ENCODE measurements at regions not wholly inside any gene's neighbourhood (a gene's known extent, or its start where the extent isn't known, plus 50 kb on each side); places are given as distances from the start of the nearest gene placed in this dataset.

DNA sequence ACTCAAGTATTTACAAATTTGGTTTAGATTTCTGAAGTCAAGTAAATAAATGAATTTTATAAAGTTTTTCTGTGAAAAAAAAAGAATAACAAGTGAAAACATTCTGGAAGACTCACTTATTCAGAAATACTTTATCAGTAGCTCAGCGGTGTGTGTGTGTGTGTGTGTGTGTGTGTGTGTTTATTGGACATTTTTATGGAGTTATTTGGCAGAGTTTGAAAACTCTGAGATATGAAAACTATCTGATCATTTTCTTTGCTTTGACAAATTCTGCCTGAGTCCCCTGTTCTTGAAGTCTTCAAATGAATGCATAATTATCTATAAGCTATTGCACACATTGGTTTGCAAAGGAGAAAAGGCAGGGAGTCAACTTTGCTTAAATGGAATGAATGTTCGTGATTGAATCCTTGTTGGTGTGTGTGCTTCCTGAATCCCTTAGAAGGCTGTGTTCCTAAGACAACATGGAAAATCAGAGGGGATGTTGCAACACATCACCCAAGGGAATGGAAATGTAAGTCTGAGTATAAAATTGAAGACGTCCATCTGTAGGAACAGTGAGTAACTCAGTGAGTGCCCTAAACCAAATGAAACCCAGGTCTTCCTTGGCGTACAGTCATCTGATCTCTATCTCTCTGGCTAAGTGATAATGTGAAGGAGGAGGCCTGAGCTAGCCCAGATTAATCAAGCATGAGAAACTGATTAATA lies 160.9 kb downstream of the REEP3 start:
- TF ChIP-seq, protein P1, sequence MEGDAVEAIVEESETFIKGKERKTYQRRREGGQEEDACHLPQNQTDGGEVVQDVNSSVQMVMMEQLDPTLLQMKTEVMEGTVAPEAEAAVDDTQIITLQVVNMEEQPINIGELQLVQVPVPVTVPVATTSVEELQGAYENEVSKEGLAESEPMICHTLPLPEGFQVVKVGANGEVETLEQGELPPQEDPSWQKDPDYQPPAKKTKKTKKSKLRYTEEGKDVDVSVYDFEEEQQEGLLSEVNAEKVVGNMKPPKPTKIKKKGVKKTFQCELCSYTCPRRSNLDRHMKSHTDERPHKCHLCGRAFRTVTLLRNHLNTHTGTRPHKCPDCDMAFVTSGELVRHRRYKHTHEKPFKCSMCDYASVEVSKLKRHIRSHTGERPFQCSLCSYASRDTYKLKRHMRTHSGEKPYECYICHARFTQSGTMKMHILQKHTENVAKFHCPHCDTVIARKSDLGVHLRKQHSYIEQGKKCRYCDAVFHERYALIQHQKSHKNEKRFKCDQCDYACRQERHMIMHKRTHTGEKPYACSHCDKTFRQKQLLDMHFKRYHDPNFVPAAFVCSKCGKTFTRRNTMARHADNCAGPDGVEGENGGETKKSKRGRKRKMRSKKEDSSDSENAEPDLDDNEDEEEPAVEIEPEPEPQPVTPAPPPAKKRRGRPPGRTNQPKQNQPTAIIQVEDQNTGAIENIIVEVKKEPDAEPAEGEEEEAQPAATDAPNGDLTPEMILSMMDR (IDR thresholded peaks at IDR 0.05), result no peak
- TF ChIP-seq POLR2A (IDR thresholded peaks at IDR 0.05), result no peak

Measured in esophagus squamous epithelium (tissue), 4 donors.